HG03064 (cell line): ENCODE measurements at regions not wholly inside any gene's neighbourhood (a gene's known extent, or its start where the extent isn't known, plus 50 kb on each side); places are given as distances from the start of the nearest gene placed in this dataset.

Source experiments
- ATAC-seq: cut with Tn5 transposase; IDR thresholded peaks from one replicate; pipeline ENCODE4 v1.9.1; 2021; ENCODE audit warnings: low read depth; ENCODE audit not compliant: unreplicated experiment

DNA sequence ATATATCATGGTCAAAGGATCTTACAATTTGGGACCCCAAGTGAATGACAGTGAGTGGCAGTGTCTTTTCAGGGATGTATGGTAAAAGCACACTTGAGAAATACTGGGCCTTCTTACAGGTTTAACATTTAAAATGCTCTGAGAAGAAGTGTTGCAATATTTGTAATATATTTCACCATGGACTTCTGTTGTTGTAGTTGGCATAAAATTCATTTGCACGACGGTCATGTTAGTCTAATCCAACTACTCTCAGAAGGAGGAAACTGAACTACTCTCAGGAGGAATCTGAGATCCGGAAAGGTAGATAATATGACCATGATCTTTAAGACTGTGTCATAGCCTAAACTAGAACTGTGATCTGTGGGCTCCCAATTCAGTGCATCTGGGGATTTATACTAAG lies 700.1 kb downstream of the HDGFL1 start:
- ATAC-seq = no peak

DNA sequence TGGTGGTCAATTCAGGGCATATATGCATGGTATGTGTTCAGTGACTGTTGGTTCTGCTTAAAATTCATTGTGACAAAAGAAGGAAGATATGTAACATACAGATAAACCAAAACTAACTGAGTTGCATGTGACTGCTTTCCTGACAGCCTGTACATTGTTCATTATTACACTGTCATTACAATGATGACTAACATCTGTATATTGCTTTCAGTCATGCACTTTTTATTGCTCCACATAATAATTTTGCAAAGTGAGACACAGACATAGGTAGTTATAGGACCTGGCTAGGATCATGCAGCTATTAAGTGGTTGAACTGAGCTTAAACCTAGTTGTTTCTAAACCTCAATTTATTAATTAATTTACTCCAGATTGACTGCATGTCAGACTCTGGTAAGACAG lies 703.2 kb downstream of the HDGFL1 start:
- no peak for ATAC-seq

DNA sequence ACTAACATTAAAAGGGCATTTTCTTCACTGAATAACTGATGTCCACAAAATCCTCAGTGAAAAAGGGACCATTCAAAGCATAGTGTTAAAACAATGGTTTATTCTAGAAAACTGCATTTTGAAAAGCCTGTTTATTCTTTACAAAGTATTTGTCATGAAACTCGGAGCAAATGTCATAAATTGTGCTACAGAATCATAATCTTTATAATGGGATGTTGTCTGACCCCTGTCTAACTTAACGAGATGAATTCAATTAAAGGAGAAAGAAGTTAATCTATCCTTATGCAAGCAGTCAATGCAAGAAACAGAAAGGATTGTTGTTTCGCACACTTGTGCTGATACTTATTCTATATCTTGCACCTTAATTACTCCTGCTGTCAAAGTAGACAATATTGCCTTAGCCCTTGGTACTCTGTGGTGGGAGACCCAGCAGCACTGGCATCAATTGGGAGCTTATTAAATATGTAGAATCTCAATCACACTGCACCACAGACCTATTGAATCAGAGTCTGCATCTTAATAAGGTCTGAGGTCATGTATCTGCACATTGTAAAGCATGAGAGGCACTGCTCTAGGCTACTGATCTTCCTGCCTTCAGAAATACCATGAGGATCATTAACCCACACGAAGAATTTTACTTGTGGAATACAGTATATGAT lies 708.3 kb downstream of the HDGFL1 start:
- ATAC-seq = no peak

DNA sequence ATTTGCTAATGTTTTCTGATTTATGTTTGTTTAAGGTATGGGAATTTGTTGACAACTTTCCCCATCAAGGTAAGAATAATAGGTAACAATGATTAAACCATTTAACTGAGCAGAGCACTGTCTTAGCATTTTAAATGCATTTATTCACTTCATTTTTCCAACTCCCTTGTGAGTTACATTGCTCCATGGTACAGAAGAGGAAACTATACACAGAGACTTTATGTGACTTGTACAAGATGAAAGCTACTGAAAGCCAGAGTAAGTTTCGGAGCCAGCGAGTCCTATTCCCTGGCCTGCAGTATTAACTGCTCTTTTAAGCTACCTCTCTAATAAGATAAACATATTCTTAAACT lies 708.8 kb downstream of the HDGFL1 start:
- ATAC-seq = no peak

DNA sequence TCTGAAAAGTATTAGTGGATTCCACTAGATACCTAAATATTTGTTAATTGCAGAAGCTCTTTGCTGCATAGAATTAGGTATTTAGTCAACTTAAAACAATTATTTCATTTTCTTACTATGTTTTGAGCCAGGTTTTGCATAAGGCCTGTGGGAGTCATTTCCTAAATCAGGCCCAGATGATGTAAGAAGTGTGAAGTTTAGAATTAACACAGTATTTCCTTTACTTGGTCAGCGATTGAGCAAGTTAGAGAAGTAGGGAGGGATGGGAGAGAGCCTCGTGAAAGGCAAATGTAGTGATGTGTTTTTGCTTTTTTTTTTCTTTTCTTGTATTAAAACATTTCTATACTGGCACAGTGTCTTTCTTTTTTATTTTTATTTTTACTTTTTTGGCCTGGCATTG lies 711.1 kb downstream of the HDGFL1 start:
- no peak for ATAC-seq

DNA sequence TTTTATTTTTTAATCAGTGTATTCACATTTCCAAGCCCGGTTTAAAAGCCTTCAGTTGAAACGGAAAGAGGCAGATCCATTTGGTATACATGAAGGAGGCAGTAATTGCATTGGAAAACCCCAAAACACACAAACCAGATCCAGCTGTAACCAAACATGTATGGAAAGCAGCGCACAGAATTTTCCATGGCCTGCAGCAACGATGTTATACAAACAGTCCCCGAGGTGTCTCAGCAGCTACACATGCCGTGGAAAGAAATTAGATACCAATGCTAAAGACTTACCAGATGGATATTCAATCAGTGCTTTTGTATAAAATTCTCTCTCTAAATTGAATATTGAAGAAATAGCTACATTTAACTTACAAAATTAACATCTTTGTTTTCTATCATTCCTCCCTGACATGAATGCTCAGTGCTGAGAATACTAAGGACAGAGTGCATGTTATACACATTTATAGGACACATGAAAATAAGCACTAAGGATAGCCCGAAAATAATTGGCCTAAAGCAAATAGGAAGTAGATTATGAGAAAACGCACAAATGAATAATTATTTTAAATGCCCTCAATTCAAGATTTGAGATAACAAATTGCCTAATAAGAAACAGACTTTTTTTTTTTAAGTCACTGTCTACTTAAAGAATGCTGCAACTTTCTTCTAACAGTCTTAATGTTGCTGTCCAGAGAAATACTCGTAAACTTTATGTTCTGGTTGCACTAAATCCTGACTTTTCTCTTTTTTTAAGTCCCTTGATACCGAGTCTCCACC lies 713.1 kb downstream of the HDGFL1 start:
- ATAC-seq = no peak

DNA sequence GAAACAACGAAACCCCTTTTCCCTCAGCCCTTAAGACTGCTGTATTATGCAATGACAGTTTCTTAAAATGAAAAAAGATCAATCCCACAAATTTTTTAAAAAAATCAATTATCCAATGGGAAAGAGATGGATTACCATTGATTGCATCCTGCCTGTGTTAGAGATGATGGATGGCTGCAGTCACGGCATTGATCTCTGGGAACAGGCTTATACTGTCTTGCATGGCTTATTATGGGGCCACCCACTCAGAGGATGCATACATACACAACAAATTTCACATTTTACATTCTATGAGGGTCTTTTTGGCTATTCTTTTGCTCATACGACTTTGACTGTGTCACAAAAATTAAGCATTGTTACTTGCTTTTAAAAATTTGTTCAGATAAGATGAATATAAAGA lies 724.3 kb downstream of the HDGFL1 start:
- ATAC-seq = no peak

DNA sequence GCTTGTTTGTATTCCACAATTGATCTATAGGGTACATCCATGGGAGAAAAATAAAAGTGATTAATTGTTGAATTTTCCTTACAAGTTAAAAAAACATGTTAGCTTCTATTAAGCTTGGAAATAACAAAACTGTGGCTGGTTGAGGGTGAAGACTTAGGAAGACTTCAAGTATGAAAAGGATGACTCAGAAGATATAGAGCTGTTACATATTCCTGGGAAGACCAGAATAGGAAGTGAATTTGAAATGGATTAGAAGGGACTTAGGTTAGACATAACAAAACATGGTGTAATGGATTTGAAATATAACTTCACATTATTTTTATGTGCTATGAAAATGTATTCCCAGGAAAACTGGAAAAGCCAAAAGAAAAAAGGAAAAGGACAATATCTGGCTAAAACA lies 732.2 kb downstream of the HDGFL1 start:
- no peak for ATAC-seq

DNA sequence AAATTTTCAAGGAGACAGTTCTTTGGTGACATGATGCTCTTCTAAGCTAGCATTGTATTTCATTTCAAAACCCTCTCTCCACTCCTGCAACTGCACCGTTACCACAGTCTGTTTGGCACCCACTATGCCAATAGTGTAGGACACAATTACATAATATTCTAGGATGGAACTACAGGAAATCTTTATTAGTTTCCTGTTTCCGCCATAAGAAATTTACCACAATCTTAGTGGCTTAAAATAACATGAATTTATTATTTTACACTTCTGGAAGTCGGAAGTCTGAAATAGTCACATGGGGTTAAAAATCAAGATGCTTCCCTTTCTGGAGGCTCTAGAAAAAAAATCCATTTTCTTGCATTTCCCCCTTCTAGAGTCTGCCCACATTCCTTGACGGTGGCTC lies 733.1 kb downstream of the HDGFL1 start:
- no peak for ATAC-seq

DNA sequence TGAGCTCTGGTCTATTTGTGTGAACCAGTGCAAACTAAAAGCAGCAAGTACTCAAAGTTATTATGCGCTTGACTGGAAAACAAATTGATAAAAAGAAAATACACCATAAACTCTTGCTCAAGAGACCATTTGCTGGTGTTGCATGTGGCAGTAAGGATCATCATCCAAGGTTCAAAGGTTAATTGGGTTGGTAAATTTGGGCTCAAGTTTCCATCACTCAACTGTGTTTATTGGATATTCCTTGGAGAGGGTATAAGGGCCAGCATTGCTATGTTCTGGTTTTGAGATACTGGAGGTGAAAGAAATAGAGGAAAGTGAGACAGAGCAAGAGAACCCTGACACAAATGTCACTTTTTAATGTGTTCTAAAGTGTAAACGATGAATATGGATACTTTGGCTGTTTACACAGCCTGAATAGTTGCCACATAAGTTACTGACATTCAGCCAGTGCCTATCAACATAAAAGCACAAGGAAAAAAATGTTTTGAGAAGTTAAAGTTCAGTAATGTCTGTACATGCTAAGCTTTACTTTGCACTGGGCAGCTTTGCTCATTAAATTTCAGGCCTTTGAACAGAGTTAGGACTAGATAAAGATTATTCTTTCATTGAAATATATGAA lies 736.1 kb downstream of the HDGFL1 start:
- ATAC-seq = no peak

DNA sequence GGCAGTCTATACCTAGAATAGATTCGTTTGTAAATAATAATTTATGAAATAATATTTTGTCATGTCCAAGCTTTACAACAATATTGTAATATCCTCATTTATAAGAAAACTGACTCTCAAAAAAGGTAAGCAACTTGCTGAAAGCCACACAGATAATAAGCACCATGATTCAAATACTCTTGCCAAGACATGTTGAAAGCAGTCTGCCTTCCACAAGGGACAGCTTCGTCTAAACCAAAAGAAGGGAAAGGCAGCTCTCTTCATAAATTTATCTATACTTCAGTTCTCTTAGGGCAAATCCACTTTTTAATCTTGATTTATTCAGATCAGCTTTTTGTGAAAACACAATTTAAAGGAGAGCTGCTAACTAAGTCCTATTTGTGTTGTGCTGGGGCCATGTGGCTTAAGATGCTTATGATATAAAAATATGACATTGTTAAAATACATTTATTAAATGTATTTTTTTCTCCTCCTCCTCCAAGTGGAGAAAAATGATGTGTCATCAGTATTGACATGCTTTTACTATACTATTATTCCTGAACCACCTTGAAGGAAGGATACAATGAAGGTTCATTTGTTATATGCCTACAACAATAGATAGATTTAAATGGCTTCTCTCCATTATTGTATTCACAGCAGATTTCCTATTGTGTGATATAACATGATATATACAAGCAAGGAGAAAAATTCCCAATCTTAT lies 737.0 kb downstream of the HDGFL1 start:
- no peak for ATAC-seq

DNA sequence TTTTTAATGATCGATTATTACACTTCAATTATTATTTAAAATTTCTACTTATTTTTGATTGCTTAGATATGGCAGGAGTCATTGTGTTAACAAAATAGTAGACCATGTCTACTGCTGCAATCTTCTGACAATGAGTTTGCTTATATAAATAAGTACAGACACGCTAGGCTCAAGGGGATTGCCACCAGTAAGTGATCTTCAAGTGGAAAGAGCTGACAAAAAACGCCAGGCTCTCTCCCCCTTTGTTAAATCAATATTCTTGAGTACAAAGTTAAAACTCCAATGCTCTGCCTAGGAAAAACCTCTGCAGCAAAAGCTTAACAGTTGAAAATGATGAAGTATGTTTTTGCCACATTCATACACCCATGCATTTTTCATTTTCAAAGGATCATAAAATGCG lies 738.1 kb downstream of the HDGFL1 start:
- no peak for ATAC-seq

DNA sequence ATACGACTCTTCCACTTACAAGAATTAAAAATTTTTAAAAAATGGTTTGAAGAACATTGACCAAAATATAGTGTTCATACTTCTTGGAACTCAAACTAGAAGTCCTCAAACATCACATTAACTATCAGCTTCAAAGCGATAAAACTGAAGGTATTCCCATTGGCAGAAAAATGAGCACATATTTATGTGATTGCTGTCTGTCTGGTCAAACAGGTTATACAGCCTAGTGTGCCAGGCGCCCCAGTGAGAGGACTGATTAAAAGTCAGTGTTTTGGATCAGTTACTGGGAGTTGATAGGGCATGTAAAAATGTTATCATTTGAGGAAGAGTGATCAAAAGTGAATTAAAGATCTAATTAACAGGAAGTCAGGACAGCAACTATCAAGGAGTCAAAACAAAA lies 738.8 kb downstream of the HDGFL1 start:
- no peak for ATAC-seq

DNA sequence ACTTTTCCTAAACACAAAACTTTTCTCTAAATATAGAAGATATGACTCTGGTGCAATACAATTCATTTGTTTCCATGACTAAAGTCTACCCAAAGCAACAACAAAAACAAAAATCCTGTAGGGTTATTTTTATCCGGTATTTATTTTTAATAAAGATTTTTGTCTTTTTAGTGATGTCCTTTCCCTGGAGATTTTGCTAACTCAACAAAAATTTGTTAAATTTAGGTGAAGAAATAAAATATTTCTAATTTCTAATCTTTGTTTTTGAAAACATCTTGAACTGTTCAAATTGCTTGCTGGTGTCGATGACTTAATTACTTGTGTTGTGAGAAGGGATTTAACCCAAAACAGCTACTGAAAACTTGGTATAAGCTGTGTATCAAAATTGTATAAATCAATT lies 741.8 kb downstream of the HDGFL1 start:
- no peak for ATAC-seq

DNA sequence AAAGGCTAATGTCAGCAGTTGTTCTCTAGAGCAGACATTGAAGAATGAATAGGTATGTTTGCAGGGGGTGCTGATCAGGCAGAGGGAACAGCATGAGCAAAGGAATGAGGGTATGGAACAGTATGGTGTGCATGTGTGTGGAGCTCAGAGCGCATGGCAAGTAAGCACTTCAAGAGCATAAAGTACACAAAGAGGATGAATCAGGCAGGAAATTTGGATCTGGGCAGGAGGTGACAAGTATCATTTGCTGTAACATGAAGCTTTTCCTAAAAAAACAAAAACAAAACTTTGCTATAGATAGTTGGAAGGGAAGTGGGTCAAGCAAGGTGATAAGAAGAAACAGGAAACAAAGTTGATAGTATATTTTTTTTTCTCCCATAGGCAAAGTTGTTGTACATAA lies 746.8 kb downstream of the HDGFL1 start:
- no peak for ATAC-seq

DNA sequence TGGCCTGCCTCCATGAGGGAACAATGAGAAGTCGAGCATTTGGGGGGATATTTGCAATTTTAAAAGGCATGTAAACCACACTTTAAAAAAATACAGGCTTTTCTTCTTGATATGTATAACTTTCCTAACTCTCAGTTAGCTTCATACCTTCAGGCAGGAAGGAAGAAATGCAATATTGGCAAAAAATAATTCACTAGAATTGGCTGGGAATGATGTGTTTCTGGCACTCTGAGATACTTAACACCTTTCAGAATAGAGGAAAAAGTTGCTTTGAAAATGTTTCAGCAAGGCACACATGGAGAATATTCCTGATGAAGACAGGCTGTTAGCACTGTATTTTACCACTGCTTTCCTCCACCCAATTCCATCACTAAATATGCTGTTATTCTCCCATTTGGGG lies 747.6 kb downstream of the HDGFL1 start:
- ATAC-seq = no peak

DNA sequence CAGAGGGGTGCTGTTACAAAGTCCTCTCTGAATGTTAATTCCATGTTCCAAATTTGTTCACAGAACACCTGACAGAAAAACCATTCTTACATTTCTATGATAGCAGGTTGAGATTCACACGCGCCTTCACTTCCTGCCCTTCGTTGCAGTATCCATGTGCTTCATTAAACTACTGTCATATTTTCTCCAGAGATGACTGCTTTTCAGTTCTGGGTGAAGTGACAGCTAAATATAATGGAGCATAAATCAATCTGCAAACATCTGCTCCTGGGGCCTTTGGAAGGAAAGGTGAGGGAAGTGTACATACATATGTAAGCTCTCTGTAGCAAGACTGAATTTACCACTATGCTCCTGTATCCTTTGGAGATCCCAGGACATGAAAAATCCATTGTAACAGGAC lies 750.2 kb downstream of the HDGFL1 start:
- no peak for ATAC-seq

DNA sequence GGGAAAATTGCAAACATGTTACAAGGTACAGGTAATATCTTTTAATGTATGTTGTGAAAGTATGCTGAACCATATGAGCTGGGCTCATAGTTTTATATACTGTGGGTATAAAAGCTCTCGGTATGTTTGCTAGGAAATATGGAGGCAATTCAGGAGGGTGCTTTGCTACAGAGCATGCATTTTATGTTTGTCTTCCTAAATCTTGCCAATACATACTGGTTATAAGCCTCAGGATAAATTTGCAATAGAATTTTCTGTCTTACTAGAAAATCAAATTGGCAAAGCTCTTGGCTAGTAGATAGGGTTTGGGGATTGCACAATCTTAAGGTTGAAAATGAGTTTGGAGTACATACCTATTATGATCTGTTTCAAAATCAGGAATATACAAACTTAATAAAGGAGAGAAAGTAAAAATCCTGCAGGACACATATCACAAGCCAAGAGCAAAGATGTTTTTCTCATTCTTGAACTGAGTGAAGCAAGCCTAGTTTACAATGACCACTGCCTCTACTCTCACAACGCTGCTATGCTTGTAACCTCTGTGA lies 751.2 kb downstream of the HDGFL1 start:
- no peak for ATAC-seq

DNA sequence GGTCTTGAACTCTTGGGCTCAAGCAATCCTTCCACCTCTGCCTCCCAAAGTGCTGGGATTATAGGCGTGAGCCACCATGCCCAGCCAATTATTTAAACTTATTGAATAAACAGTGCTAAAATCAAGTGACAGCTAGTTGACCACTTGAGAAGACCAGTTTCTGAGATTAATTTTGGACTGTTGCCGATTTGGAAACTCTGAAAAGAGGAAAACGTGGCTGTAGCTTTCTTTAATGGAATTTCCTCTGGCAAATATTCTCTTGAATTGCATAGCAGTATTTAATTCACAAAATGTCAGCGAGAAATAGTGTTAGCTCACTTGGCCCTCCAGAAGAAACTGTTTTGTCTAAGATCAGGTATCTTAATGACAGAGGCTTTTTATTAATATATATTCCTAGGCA lies 754.5 kb downstream of the HDGFL1 start:
- ATAC-seq = no peak

DNA sequence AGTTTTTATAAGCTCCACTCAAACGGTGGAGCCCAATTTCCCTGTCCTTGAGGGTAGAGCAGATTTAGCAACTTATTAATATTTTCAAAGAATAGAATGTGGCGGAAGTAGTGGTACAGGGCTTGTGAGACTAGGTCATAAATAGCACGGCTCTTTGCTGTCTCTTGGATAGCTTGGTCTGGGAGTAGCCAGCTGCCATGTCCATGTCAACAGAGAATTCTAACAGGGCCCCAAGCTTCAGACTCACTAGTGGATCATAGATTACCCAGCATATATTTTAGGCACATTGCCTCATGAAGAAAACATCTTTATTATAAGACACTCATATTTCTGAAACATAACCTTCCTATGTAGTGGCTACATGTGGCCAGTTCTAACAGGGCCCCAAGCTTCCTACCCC lies 755.7 kb downstream of the HDGFL1 start:
- no peak for ATAC-seq

DNA sequence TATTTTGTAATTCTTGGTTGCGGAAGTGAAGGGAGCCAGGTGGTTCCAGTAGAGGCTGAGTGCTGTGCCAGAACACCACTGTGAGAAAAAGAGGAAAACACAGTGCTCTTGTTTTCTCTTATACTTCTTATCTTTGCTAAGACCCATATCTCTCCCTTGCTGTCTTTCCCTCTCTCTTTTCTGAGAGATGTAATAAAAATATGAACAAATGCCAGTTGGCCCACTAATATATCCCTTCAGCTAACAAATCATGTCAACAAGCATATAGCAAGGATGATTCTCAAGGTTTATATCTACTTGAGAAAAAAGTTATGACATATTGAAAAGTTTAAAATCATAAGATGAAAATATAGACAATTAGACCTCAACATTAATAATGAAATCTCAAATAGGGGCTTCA lies 758.3 kb downstream of the HDGFL1 start:
- ATAC-seq = no peak
